ENCODE measurements at regions not wholly inside any gene's neighbourhood (a gene's known extent, or its start where the extent isn't known, plus 50 kb on each side); places are given as distances from the start of the nearest gene placed in this dataset.

GRCh38 chr19:31149441-31149941 lies 199.7 kb downstream of the TSHZ3 start:
- no peaks in the 10 kb centered on the region for H4K20me1 ChIP-seq (ENCODE audit: insufficient read depth)
- no peaks in the 10 kb centered on the region for H3F3A ChIP-seq (ENCODE audit: insufficient read depth, low read length, poor library complexity, severe bottlenecking)
- H3K4me3 ChIP-seq (ENCODE audit: low read length): no peak overlapping the region
- TF ChIP-seq, protein P1, sequence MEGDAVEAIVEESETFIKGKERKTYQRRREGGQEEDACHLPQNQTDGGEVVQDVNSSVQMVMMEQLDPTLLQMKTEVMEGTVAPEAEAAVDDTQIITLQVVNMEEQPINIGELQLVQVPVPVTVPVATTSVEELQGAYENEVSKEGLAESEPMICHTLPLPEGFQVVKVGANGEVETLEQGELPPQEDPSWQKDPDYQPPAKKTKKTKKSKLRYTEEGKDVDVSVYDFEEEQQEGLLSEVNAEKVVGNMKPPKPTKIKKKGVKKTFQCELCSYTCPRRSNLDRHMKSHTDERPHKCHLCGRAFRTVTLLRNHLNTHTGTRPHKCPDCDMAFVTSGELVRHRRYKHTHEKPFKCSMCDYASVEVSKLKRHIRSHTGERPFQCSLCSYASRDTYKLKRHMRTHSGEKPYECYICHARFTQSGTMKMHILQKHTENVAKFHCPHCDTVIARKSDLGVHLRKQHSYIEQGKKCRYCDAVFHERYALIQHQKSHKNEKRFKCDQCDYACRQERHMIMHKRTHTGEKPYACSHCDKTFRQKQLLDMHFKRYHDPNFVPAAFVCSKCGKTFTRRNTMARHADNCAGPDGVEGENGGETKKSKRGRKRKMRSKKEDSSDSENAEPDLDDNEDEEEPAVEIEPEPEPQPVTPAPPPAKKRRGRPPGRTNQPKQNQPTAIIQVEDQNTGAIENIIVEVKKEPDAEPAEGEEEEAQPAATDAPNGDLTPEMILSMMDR (IDR thresholded peaks at IDR 0.05; ENCODE audit: poor library complexity, severe bottlenecking): no peak
- TF ChIP-seq EP300 (conservative IDR thresholded peaks at IDR 0.05; ENCODE audit: poor library complexity, severe bottlenecking) (no peak), SMC3 (conservative IDR thresholded peaks at IDR 0.05; ENCODE audit: poor library complexity) (no peak), POLR2AphosphoS5 (IDR thresholded peaks at IDR 0.05) (no peak)
- TF ChIP-seq, protein P2, sequence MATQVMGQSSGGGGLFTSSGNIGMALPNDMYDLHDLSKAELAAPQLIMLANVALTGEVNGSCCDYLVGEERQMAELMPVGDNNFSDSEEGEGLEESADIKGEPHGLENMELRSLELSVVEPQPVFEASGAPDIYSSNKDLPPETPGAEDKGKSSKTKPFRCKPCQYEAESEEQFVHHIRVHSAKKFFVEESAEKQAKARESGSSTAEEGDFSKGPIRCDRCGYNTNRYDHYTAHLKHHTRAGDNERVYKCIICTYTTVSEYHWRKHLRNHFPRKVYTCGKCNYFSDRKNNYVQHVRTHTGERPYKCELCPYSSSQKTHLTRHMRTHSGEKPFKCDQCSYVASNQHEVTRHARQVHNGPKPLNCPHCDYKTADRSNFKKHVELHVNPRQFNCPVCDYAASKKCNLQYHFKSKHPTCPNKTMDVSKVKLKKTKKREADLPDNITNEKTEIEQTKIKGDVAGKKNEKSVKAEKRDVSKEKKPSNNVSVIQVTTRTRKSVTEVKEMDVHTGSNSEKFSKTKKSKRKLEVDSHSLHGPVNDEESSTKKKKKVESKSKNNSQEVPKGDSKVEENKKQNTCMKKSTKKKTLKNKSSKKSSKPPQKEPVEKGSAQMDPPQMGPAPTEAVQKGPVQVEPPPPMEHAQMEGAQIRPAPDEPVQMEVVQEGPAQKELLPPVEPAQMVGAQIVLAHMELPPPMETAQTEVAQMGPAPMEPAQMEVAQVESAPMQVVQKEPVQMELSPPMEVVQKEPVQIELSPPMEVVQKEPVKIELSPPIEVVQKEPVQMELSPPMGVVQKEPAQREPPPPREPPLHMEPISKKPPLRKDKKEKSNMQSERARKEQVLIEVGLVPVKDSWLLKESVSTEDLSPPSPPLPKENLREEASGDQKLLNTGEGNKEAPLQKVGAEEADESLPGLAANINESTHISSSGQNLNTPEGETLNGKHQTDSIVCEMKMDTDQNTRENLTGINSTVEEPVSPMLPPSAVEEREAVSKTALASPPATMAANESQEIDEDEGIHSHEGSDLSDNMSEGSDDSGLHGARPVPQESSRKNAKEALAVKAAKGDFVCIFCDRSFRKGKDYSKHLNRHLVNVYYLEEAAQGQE (IDR thresholded peaks at IDR 0.05; ENCODE audit: borderline replicate concordance): no peak
- H3K36me3 ChIP-seq (ENCODE audit: insufficient read depth, low read length): no peaks in the 10 kb centered on the region
- no peak overlapping the region for H3K4me2 ChIP-seq (ENCODE audit: low read length)
- H3K27ac ChIP-seq (ENCODE audit: low read length): no peak overlapping the region
- no peaks in the 10 kb centered on the region for H3K9me3 ChIP-seq (ENCODE audit: low read length)
- H3K79me2 ChIP-seq (replicated peaks; ENCODE audit: insufficient read depth, low read length): no peaks in the 10 kb centered on the region
- no peaks in the 10 kb centered on the region for H3K9me2 ChIP-seq (ENCODE audit: insufficient read depth, low read length)
- no peak overlapping the region for H3K9ac ChIP-seq (ENCODE audit: low read length)
- H2AFZ ChIP-seq (ENCODE audit: low read depth, low read length): no peak overlapping the region
- H3K27me3 ChIP-seq (ENCODE audit: insufficient read depth, low read depth, low read length): no peaks in the 10 kb centered on the region

- TF ChIP-seq, protein P2 (IDR thresholded peaks at IDR 0.05; ENCODE audit: borderline replicate concordance): no peak
- no peak for TF ChIP-seq TAF1 (IDR thresholded peaks at IDR 0.05; ENCODE audit: low read depth)
Observed at GRCh38 chr19:31148671-31149070, 200.6 kb downstream of the TSHZ3 start.

More at GRCh38 chr19:31148671-31149070, 200.6 kb downstream of the TSHZ3 start:
- Histone ChIP-seq H3K9ac (ENCODE audit: low read length) (no peak overlapping the region), H3K79me2 (replicated peaks; ENCODE audit: insufficient read depth, low read length) (no peaks in the 10 kb centered on the region), H3K9me2 (ENCODE audit: insufficient read depth, low read length) (no peaks in the 10 kb centered on the region), H3F3A (ENCODE audit: insufficient read depth, low read length, poor library complexity, severe bottlenecking) (no peaks in the 10 kb centered on the region), H2AFZ (ENCODE audit: low read depth, low read length) (no peak overlapping the region), H3K4me2 (ENCODE audit: low read length) (no peak overlapping the region), H3K4me3 (ENCODE audit: low read length) (no peak overlapping the region), H3K9me3 (ENCODE audit: low read length) (no peaks in the 10 kb centered on the region), H3K27ac (ENCODE audit: low read length) (no peak overlapping the region), H4K20me1 (ENCODE audit: insufficient read depth) (no peaks in the 10 kb centered on the region), H3K27me3 (ENCODE audit: insufficient read depth, low read depth, low read length) (no peaks in the 10 kb centered on the region), H3K36me3 (ENCODE audit: insufficient read depth, low read length) (no peaks in the 10 kb centered on the region)

Data from neural cell (in vitro differentiated cells).